ENCODE measurements at regions not wholly inside any gene's neighbourhood (a gene's known extent, or its start where the extent isn't known, plus 50 kb on each side); places are given as distances from the start of the nearest gene placed in this dataset.

- TF ChIP-seq CTCF (IDR thresholded peaks at IDR 0.05 in 2 of 3, conservative IDR thresholded peaks at IDR 0.05 in 1 of 3; ENCODE audit: borderline replicate concordance in 1 of 3, insufficient read depth in 1 of 3, low read depth in 2 of 3, low read length in 2 of 3) (no peak), POLR2A (IDR thresholded peaks at IDR 0.05; ENCODE audit: borderline replicate concordance, extremely low read depth, insufficient read depth, insufficient read length) (no peak), ZBTB33 (IDR thresholded peaks at IDR 0.05; ENCODE audit: extremely low read depth, insufficient replicate concordance, low read length) (no peak), MAX (IDR thresholded peaks at IDR 0.05) (no peak), POLR2AphosphoS5 (IDR thresholded peaks at IDR 0.05; ENCODE audit: low read depth, low read length) (no peak), JUND (IDR thresholded peaks at IDR 0.05) (no peak), CEBPB (IDR thresholded peaks at IDR 0.05; ENCODE audit: low read depth) (no peak), RAD21 (IDR thresholded peaks at IDR 0.05; ENCODE audit: low read depth) (no peak)
Measured at GRCh38 chr5:106525438-106525837, 1145.3 kb downstream of the EFNA5 start.

All from HCT116 (cell line).